PFSK-1 (cell line): ENCODE measurements at regions not wholly inside any gene's neighbourhood (a gene's known extent, or its start where the extent isn't known, plus 50 kb on each side); places are given as distances from the start of the nearest gene placed in this dataset.

ENCODE experiments used
- POLR2AphosphoS5 ChIP-seq: IDR thresholded peaks from 2 replicates; pipeline ENCODE4 v1.6.1; 2012; ENCODE audit warnings: low read depth, mild to moderate bottlenecking, control low read depth, low read length, moderate library complexity
- SIN3A ChIP-seq: IDR thresholded peaks from 2 replicates; pipeline ENCODE4 v1.6.1; 2012; ENCODE audit warnings: mild to moderate bottlenecking, low read length, moderate library complexity, borderline replicate concordance; ENCODE audit not compliant: insufficient read depth
- TAF1 ChIP-seq: IDR thresholded peaks from 2 replicates; pipeline ENCODE4 v1.6.1; 2012; ENCODE audit warnings: low read length, control low read depth, borderline replicate concordance; ENCODE audit not compliant: insufficient read depth
- TF ChIP-seq, protein P1 (sequence below), 2 experiments: IDR thresholded peaks; 2 replicates each; pipeline versions ENCODE4 v1.6.1 to v1.8.0; 2011 to 2012; ENCODE audit warnings: low read depth in 2 of 2, low read length in 2 of 2, control low read depth in 1 of 2, inconsistent platforms in 1 of 2, mild to moderate bottlenecking in 1 of 2, moderate library complexity in 1 of 2; ENCODE audit not compliant: insufficient read depth in 1 of 2

GRCh38 chr16:81175325-81175891, 63.1 kb upstream of the BCO1 start:
- TF ChIP-seq, protein P1, sequence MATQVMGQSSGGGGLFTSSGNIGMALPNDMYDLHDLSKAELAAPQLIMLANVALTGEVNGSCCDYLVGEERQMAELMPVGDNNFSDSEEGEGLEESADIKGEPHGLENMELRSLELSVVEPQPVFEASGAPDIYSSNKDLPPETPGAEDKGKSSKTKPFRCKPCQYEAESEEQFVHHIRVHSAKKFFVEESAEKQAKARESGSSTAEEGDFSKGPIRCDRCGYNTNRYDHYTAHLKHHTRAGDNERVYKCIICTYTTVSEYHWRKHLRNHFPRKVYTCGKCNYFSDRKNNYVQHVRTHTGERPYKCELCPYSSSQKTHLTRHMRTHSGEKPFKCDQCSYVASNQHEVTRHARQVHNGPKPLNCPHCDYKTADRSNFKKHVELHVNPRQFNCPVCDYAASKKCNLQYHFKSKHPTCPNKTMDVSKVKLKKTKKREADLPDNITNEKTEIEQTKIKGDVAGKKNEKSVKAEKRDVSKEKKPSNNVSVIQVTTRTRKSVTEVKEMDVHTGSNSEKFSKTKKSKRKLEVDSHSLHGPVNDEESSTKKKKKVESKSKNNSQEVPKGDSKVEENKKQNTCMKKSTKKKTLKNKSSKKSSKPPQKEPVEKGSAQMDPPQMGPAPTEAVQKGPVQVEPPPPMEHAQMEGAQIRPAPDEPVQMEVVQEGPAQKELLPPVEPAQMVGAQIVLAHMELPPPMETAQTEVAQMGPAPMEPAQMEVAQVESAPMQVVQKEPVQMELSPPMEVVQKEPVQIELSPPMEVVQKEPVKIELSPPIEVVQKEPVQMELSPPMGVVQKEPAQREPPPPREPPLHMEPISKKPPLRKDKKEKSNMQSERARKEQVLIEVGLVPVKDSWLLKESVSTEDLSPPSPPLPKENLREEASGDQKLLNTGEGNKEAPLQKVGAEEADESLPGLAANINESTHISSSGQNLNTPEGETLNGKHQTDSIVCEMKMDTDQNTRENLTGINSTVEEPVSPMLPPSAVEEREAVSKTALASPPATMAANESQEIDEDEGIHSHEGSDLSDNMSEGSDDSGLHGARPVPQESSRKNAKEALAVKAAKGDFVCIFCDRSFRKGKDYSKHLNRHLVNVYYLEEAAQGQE (IDR thresholded peaks at IDR 0.05; ENCODE audit: insufficient read depth in 1 of 2, low read depth in 2 of 2, low read length in 2 of 2): no peak
- TF ChIP-seq SIN3A (no peak), POLR2AphosphoS5 (no peak), TAF1 (no peak)
